ENCODE measurements at regions not wholly inside any gene's neighbourhood (a gene's known extent, or its start where the extent isn't known, plus 50 kb on each side); places are given as distances from the start of the nearest gene placed in this dataset.

DNA sequence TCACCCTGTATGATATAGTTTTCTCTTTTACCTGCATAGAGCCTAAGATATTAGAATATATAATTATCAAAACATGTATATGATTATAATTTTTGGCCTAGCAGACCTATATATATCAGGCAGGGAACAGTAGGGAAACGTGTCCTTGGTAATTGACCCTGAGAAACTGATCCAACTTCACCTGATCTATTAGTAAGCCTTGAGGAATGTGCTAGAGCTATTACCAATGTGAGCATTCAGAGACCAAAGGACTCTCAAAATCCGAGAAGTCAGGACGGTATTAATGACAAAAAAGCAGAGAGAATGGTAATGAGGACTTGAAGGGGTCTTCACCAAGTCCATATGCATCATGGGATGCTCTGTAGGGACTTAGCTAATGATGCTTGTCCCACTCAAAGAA is 571.9 kb downstream of the CPS1 start:
- Histone ChIP-seq H3K9ac (ENCODE audit: low read depth in 1 of 2, low read length in 2 of 2) (no peak overlapping the region), H3K9me3 (ENCODE audit: control insufficient read depth in 4 of 4, low read length in 3 of 4) (no peaks in the 10 kb centered on the region), H3K36me3 (ENCODE audit: control insufficient read depth in 4 of 4, insufficient read depth in 3 of 4, low read depth in 1 of 4, low read length in 3 of 4) (no peaks in the 10 kb centered on the region), H3K4me3 (ENCODE audit: low read depth in 1 of 3, low read length in 3 of 3) (no peak overlapping the region), H3K27ac (ENCODE audit: low read depth in 1 of 2, low read length in 2 of 2) (no peak overlapping the region), H3K4me1 (ENCODE audit: control insufficient read depth in 4 of 4, insufficient read depth in 4 of 4, low read length in 3 of 4) (no peaks in the 10 kb centered on the region), H3K27me3 (ENCODE audit: control insufficient read depth in 4 of 4, insufficient read depth in 4 of 4, low read length in 3 of 4) (no peaks in the 10 kb centered on the region)
- 68% methylated on average over 3 of the region's 3 CpGs for WGBS
- DNase-seq (ENCODE audit: low spot score), result no peak
- TF ChIP-seq, protein P1, sequence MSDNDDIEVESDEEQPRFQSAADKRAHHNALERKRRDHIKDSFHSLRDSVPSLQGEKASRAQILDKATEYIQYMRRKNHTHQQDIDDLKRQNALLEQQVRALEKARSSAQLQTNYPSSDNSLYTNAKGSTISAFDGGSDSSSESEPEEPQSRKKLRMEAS (IDR thresholded peaks at IDR 0.05), result no peak
- TF ChIP-seq RAD21 (IDR thresholded peaks at IDR 0.05) (no peak), FOXA1 (IDR thresholded peaks at IDR 0.05) (no peak), TAF1 (conservative IDR thresholded peaks at IDR 0.05) (no peak), JUND (IDR thresholded peaks at IDR 0.05) (no peak), SP1 (IDR thresholded peaks at IDR 0.05) (no peak), FOXA2 (IDR thresholded peaks at IDR 0.05) (no peak), YY1 (IDR thresholded peaks at IDR 0.05) (no peak), RXRA (IDR thresholded peaks at IDR 0.05) (no peak), NR2F2 (IDR thresholded peaks at IDR 0.05) (no peak), HNF4G (IDR thresholded peaks at IDR 0.05) (no peak)
- TF ChIP-seq, protein P2, sequence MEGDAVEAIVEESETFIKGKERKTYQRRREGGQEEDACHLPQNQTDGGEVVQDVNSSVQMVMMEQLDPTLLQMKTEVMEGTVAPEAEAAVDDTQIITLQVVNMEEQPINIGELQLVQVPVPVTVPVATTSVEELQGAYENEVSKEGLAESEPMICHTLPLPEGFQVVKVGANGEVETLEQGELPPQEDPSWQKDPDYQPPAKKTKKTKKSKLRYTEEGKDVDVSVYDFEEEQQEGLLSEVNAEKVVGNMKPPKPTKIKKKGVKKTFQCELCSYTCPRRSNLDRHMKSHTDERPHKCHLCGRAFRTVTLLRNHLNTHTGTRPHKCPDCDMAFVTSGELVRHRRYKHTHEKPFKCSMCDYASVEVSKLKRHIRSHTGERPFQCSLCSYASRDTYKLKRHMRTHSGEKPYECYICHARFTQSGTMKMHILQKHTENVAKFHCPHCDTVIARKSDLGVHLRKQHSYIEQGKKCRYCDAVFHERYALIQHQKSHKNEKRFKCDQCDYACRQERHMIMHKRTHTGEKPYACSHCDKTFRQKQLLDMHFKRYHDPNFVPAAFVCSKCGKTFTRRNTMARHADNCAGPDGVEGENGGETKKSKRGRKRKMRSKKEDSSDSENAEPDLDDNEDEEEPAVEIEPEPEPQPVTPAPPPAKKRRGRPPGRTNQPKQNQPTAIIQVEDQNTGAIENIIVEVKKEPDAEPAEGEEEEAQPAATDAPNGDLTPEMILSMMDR (IDR thresholded peaks at IDR 0.05; ENCODE audit: low read depth, low read length, missing input control), result no peak

DNA sequence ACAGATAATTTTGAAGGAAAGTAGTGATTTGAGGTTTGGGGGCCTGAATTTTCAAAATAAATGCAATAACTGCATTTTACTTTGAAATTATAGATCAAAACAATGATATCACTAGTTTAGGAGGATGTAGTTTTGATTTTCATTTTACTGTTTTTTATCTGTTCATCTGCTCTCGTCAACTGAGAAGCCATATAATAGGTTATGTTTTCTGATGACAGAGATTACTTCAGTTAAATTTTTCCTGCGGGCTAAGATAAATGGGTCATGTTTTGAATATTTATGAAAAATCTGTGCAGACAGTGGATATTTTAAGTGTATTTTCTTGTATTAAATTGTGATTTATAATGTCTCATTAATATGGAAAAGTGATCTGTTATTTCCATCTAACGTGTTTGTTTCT is 573.4 kb downstream of the CPS1 start:
- Histone ChIP-seq H3K9ac (ENCODE audit: low read depth in 1 of 2, low read length in 2 of 2) (no peak overlapping the region), H3K9me3 (ENCODE audit: control insufficient read depth in 4 of 4, low read length in 3 of 4) (no peaks in the 10 kb centered on the region), H3K4me1 (ENCODE audit: control insufficient read depth in 4 of 4, insufficient read depth in 4 of 4, low read length in 3 of 4) (no peaks in the 10 kb centered on the region), H3K27me3 (ENCODE audit: control insufficient read depth in 4 of 4, insufficient read depth in 4 of 4, low read length in 3 of 4) (no peaks in the 10 kb centered on the region), H3K27ac (ENCODE audit: low read depth in 1 of 2, low read length in 2 of 2) (no peak overlapping the region), H3K4me3 (ENCODE audit: low read depth in 1 of 3, low read length in 3 of 3) (no peak overlapping the region), H3K36me3 (ENCODE audit: control insufficient read depth in 4 of 4, insufficient read depth in 3 of 4, low read depth in 1 of 4, low read length in 3 of 4) (no peaks in the 10 kb centered on the region)
- 78% methylated on average over 3 of the region's 3 CpGs for WGBS
- DNase-seq (ENCODE audit: low spot score), result no peak
- TF ChIP-seq NR2F2 (IDR thresholded peaks at IDR 0.05) (no peak), YY1 (IDR thresholded peaks at IDR 0.05) (no peak), JUND (IDR thresholded peaks at IDR 0.05) (no peak), GABPA (IDR thresholded peaks at IDR 0.05 in 1 of 2, conservative IDR thresholded peaks at IDR 0.05 in 1 of 2) (no peak), HNF4G (IDR thresholded peaks at IDR 0.05) (no peak), TAF1 (conservative IDR thresholded peaks at IDR 0.05) (no peak)
- TF ChIP-seq, protein P3, sequence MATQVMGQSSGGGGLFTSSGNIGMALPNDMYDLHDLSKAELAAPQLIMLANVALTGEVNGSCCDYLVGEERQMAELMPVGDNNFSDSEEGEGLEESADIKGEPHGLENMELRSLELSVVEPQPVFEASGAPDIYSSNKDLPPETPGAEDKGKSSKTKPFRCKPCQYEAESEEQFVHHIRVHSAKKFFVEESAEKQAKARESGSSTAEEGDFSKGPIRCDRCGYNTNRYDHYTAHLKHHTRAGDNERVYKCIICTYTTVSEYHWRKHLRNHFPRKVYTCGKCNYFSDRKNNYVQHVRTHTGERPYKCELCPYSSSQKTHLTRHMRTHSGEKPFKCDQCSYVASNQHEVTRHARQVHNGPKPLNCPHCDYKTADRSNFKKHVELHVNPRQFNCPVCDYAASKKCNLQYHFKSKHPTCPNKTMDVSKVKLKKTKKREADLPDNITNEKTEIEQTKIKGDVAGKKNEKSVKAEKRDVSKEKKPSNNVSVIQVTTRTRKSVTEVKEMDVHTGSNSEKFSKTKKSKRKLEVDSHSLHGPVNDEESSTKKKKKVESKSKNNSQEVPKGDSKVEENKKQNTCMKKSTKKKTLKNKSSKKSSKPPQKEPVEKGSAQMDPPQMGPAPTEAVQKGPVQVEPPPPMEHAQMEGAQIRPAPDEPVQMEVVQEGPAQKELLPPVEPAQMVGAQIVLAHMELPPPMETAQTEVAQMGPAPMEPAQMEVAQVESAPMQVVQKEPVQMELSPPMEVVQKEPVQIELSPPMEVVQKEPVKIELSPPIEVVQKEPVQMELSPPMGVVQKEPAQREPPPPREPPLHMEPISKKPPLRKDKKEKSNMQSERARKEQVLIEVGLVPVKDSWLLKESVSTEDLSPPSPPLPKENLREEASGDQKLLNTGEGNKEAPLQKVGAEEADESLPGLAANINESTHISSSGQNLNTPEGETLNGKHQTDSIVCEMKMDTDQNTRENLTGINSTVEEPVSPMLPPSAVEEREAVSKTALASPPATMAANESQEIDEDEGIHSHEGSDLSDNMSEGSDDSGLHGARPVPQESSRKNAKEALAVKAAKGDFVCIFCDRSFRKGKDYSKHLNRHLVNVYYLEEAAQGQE (IDR thresholded peaks at IDR 0.05), result no peak
- TF ChIP-seq, protein P4, sequence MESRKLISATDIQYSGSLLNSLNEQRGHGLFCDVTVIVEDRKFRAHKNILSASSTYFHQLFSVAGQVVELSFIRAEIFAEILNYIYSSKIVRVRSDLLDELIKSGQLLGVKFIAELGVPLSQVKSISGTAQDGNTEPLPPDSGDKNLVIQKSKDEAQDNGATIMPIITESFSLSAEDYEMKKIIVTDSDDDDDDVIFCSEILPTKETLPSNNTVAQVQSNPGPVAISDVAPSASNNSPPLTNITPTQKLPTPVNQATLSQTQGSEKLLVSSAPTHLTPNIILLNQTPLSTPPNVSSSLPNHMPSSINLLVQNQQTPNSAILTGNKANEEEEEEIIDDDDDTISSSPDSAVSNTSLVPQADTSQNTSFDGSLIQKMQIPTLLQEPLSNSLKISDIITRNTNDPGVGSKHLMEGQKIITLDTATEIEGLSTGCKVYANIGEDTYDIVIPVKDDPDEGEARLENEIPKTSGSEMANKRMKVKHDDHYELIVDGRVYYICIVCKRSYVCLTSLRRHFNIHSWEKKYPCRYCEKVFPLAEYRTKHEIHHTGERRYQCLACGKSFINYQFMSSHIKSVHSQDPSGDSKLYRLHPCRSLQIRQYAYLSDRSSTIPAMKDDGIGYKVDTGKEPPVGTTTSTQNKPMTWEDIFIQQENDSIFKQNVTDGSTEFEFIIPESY (IDR thresholded peaks at IDR 0.05), result no peak
- TF ChIP-seq, protein P5, sequence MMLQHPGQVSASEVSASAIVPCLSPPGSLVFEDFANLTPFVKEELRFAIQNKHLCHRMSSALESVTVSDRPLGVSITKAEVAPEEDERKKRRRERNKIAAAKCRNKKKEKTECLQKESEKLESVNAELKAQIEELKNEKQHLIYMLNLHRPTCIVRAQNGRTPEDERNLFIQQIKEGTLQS (IDR thresholded peaks at IDR 0.05), result no peak

Measured in liver (tissue), 8 donors.